ENCODE measurements at regions not wholly inside any gene's neighbourhood (a gene's known extent, or its start where the extent isn't known, plus 50 kb on each side); places are given as distances from the start of the nearest gene placed in this dataset.

- Histone ChIP-seq H3K79me1 (ENCODE audit: insufficient read depth, low read depth, low read length, poor library complexity, severe bottlenecking) (no peaks in the 10 kb centered on the region), H4K8ac (replicated peaks; ENCODE audit: insufficient read length, low read depth, low read length) (no peak overlapping the region), H2AK5ac (ENCODE audit: insufficient read length, low read length) (no peak overlapping the region), H3T11ph (ENCODE audit: low read length) (no peak overlapping the region), H4K91ac (ENCODE audit: insufficient read length, low read depth, low read length) (no peak overlapping the region), H3K27ac (ENCODE audit: insufficient read length, low read depth, low read length) (no peak overlapping the region), H3K23ac (ENCODE audit: insufficient read length, low read depth, low read length) (no peak overlapping the region), H4K5ac (ENCODE audit: insufficient read length, low read depth, low read length) (no peak overlapping the region), H3K14ac (ENCODE audit: insufficient read depth, low read length) (no peak overlapping the region), H4K20me1 (ENCODE audit: control insufficient read depth, insufficient read depth, insufficient read length) (no peaks in the 10 kb centered on the region), H3K4me1 (ENCODE audit: insufficient read depth, low read length) (no peaks in the 10 kb centered on the region; the same call in 1 of the 2 replicates), H2BK15ac (ENCODE audit: low read depth, low read length) (no peak overlapping the region), H3K18ac (ENCODE audit: insufficient read length, low read depth, low read length) (no peak overlapping the region), H3K27me3 (ENCODE audit: insufficient read depth, low read length) (no peaks in the 10 kb centered on the region), H3K79me2 (ENCODE audit: insufficient read depth, low read length) (no peaks in the 10 kb centered on the region), H2AFZ (ENCODE audit: low read length) (no peak overlapping the region), H3K9ac (ENCODE audit: extremely low read depth, insufficient read length, low read length) (no peak overlapping the region), H3K4ac (ENCODE audit: low read depth, low read length) (no peak overlapping the region), H3K56ac (ENCODE audit: insufficient read length, low read depth, low read length) (no peak overlapping the region), H2BK120ac (ENCODE audit: low read depth, low read length, poor library complexity, severe bottlenecking) (no peak overlapping the region), H2BK20ac (ENCODE audit: low read depth, low read length, poor library complexity, severe bottlenecking) (no peak overlapping the region), H3K23me2 (ENCODE audit: insufficient read length, low read depth, low read length, poor library complexity, severe bottlenecking) (no peaks in the 10 kb centered on the region), H2BK12ac (ENCODE audit: insufficient read length, low read depth, low read length) (no peak overlapping the region), H3K9me3 (ENCODE audit: control insufficient read depth, low read depth, low read length) (no peaks in the 10 kb centered on the region), H3K4me2 (ENCODE audit: insufficient read depth, insufficient read length, low read length) (no peak overlapping the region), H2BK5ac (ENCODE audit: insufficient read length, low read length) (no peak overlapping the region)
- no peak for DNase-seq
- Mint-ChIP-seq H3K36me3 (ENCODE audit: insufficient read depth in 1 of 3, low read depth in 3 of 3) (no peaks in the 10 kb centered on the region), H3K4me1 (peaks cover 22 to 26% of the 10 kb centered on the region in 2 experiments), H3K27ac (no peak overlapping the region; a peak in 1 of 7 replicates), H3K9me3 (no peaks in the 10 kb centered on the region), H3K27me3 (ENCODE audit: low read depth) (no peaks in the 10 kb centered on the region; the same call in 1 of the 2 replicates), H3K4me3 (no peak overlapping the region)
- WGBS (ENCODE audit: extremely low coverage, insufficient read length, low lambda C conversion rate): no CpG with 5 or more reads among the region's 4 CpGs
- no peak for TF ChIP-seq CTCF (conservative IDR thresholded peaks at IDR 0.05)
Observed at GRCh38 chr16:64445245-64445644, 676.6 kb downstream of the CDH11 start.

Measured in H9 (cell line).